Body of pancreas (tissue), 4 donors: ENCODE measurements at regions not wholly inside any gene's neighbourhood (a gene's known extent, or its start where the extent isn't known, plus 50 kb on each side); places are given as distances from the start of the nearest gene placed in this dataset.

Source experiments
- CTCF ChIP-seq, 7 experiments: fragments of 450-650 bp in 4 of 7; fragments of 200-600 bp in 3 of 7; sonication (generic) in 3 of 7; IDR thresholded peaks; one replicate each; pipeline ENCODE4 v1.5.1; 2016 to 2019; ENCODE audit warnings: antibody characterized with exemption in 7 of 7
- POLR2A ChIP-seq, 3 donors: fragments of 450-650 bp; IDR thresholded peaks; one replicate each; pipeline ENCODE4 v1.6.1; 2016; ENCODE audit warnings: antibody characterized with exemption in 3 of 3, mild to moderate bottlenecking in 2 of 3

DNA sequence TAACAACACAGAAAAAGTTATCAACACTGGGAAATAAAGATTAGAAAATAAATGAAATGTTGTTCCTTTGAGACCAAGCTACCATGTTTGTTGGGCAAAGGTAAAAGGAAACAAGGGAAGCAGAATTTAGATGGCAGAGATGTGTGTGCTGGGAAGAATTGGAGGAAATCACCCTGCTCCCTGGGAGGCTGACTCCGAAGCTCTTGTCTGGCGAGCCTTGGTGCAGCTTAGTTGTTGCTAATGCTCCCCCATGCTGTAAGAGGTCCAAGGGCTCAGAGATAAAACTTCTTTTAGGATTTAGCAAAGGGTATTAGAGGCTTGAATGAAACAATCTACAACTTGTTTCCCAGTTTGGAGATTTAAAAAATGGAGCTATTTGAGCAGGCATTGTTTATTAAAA is 123.8 kb upstream of the DDIT4L start:
- TF ChIP-seq POLR2A (IDR thresholded peaks at IDR 0.05): no peak
- TF ChIP-seq CTCF (IDR thresholded peaks at IDR 0.05): no peak
